ENCODE measurements at regions not wholly inside any gene's neighbourhood (a gene's known extent, or its start where the extent isn't known, plus 50 kb on each side); places are given as distances from the start of the nearest gene placed in this dataset.

GRCh38 chr2:167900435-167901114 is 346.8 kb downstream of the STK39 start:
- H3K79me2 ChIP-seq (ENCODE audit: control insufficient read depth, insufficient read depth, low read length), result no peaks in the 10 kb centered on the region
- no peak for TF ChIP-seq EZH2 (IDR thresholded peaks at IDR 0.05; ENCODE audit: low read length)
- TF ChIP-seq, protein P1, sequence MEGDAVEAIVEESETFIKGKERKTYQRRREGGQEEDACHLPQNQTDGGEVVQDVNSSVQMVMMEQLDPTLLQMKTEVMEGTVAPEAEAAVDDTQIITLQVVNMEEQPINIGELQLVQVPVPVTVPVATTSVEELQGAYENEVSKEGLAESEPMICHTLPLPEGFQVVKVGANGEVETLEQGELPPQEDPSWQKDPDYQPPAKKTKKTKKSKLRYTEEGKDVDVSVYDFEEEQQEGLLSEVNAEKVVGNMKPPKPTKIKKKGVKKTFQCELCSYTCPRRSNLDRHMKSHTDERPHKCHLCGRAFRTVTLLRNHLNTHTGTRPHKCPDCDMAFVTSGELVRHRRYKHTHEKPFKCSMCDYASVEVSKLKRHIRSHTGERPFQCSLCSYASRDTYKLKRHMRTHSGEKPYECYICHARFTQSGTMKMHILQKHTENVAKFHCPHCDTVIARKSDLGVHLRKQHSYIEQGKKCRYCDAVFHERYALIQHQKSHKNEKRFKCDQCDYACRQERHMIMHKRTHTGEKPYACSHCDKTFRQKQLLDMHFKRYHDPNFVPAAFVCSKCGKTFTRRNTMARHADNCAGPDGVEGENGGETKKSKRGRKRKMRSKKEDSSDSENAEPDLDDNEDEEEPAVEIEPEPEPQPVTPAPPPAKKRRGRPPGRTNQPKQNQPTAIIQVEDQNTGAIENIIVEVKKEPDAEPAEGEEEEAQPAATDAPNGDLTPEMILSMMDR (optimal IDR thresholded peaks at IDR 0.05 in 1 of 3, IDR thresholded peaks at IDR 0.05 in 1 of 3, conservative IDR thresholded peaks at IDR 0.05 in 1 of 3; ENCODE audit: extremely low read depth in 1 of 3, insufficient read depth in 2 of 3, low read length in 3 of 3), result no peak
- H2AFZ ChIP-seq (ENCODE audit: control insufficient read depth, low read length), result no peak overlapping the region
- no peak overlapping the region for H3K9ac ChIP-seq (ENCODE audit: control insufficient read depth, extremely low read depth, insufficient read depth, low read length)
- H3K4me2 ChIP-seq (ENCODE audit: control insufficient read depth, extremely low read depth, insufficient read depth, low read depth, low read length), result no peak overlapping the region
- H3K27me3 ChIP-seq (ENCODE audit: control insufficient read depth, extremely low read depth, insufficient read depth, low read length), result no peaks in the 10 kb centered on the region
- no peak overlapping the region for H3K4me3 ChIP-seq (ENCODE audit: control insufficient read depth in 2 of 3, extremely low read depth in 1 of 3, insufficient read depth in 2 of 3, low read depth in 1 of 3, low read length in 3 of 3)
- no peaks in the 10 kb centered on the region for H3K9me1 ChIP-seq (ENCODE audit: control insufficient read depth, extremely low read depth, insufficient read depth, low read length)
- no peaks in the 10 kb centered on the region for H3K4me1 ChIP-seq (ENCODE audit: control insufficient read depth, extremely low read depth, insufficient read depth, low read length)
- dilution Hi-C loops (cut with MboI; ENCODE audit: extremely low pct_ligation_motif_present, low sequenced_read_pairs), result no loop called here
- FAIRE-seq, result no peak
- DNase-seq (ENCODE audit: low read depth, low spot score), result no peak
- H4K20me1 ChIP-seq (ENCODE audit: control insufficient read depth, extremely low read depth, insufficient read depth, low read length), result no peaks in the 10 kb centered on the region
- no peaks in the 10 kb centered on the region for H3K9me3 ChIP-seq (ENCODE audit: control insufficient read depth, low read depth, low read length)
- H3K36me3 ChIP-seq (ENCODE audit: control insufficient read depth in 2 of 2, extremely low read depth in 1 of 2, insufficient read depth in 2 of 2, low read length in 2 of 2), result no peaks in the 10 kb centered on the region
- no peak overlapping the region for H3K27ac ChIP-seq (ENCODE audit: control insufficient read depth, insufficient read depth, low read length)

- Histone ChIP-seq H3K9me3 (ENCODE audit: control insufficient read depth, low read depth, low read length) (no peaks in the 10 kb centered on the region), H3K9ac (ENCODE audit: control insufficient read depth, extremely low read depth, insufficient read depth, low read length) (no peak overlapping the region), H3K27ac (ENCODE audit: control insufficient read depth, insufficient read depth, low read length) (no peak overlapping the region), H3K9me1 (ENCODE audit: control insufficient read depth, extremely low read depth, insufficient read depth, low read length) (no peaks in the 10 kb centered on the region), H3K4me2 (ENCODE audit: control insufficient read depth, extremely low read depth, insufficient read depth, low read depth, low read length) (no peak overlapping the region), H3K4me1 (ENCODE audit: control insufficient read depth, extremely low read depth, insufficient read depth, low read length) (no peaks in the 10 kb centered on the region), H4K20me1 (ENCODE audit: control insufficient read depth, extremely low read depth, insufficient read depth, low read length) (no peaks in the 10 kb centered on the region), H3K79me2 (ENCODE audit: control insufficient read depth, insufficient read depth, low read length) (no peaks in the 10 kb centered on the region), H3K27me3 (ENCODE audit: control insufficient read depth, extremely low read depth, insufficient read depth, low read length) (no peaks in the 10 kb centered on the region), H3K4me3 (ENCODE audit: control insufficient read depth in 2 of 3, extremely low read depth in 1 of 3, insufficient read depth in 2 of 3, low read depth in 1 of 3, low read length in 3 of 3) (no peak overlapping the region), H3K36me3 (ENCODE audit: control insufficient read depth in 2 of 2, extremely low read depth in 1 of 2, insufficient read depth in 2 of 2, low read length in 2 of 2) (no peaks in the 10 kb centered on the region), H2AFZ (ENCODE audit: control insufficient read depth, low read length) (no peak overlapping the region)
- FAIRE-seq, result no peak
- no peak for TF ChIP-seq EZH2 (IDR thresholded peaks at IDR 0.05; ENCODE audit: low read length)
- TF ChIP-seq, protein P1 (optimal IDR thresholded peaks at IDR 0.05 in 1 of 3, IDR thresholded peaks at IDR 0.05 in 1 of 3, conservative IDR thresholded peaks at IDR 0.05 in 1 of 3; ENCODE audit: extremely low read depth in 1 of 3, insufficient read depth in 2 of 3, low read length in 3 of 3), result no peak
- dilution Hi-C loops (cut with MboI; ENCODE audit: extremely low pct_ligation_motif_present, low sequenced_read_pairs), result no loop called here
- DNase-seq (ENCODE audit: low read depth, low spot score), result no peak
Observed at GRCh38 chr2:167898340-167898739, 349.1 kb downstream of the STK39 start.

Measured in keratinocyte (primary cell).